Parathyroid adenoma (tissue), 2 donors: ENCODE measurements at regions not wholly inside any gene's neighbourhood (a gene's known extent, or its start where the extent isn't known, plus 50 kb on each side); places are given as distances from the start of the nearest gene placed in this dataset.
A peak's percentile ranks its signal among the peaks of the same experiment; 100 is the strongest.

ENCODE experiments used
- H2AFZ ChIP-seq: fragments of 300-600 bp; sonication (generic); one replicate; pipeline ENCODE4 v1.7.0; 2017; ENCODE audit warnings: antibody characterized with exemption, mild to moderate bottlenecking
- H3K27ac ChIP-seq: fragments of 300-600 bp; sonication (generic); one replicate; pipeline ENCODE4 v1.7.0; 2017
- H3K27me3 ChIP-seq: fragments of 300-600 bp; sonication (generic); one replicate; pipeline ENCODE4 v1.7.0; 2017; ENCODE audit warnings: low read length; ENCODE audit not compliant: control insufficient read depth, insufficient read depth
- H3K36me3 ChIP-seq: fragments of 300-600 bp; sonication (generic); one replicate; pipeline ENCODE4 v1.7.0; 2017; ENCODE audit warnings: low read length; ENCODE audit not compliant: control insufficient read depth, insufficient read depth
- H3K4me1 ChIP-seq: fragments of 300-600 bp; sonication (generic); one replicate; pipeline ENCODE4 v1.7.0; 2017; ENCODE audit warnings: control low read depth
- H3K4me2 ChIP-seq: fragments of 300-600 bp; sonication (generic); one replicate; pipeline ENCODE4 v1.7.0; 2017; ENCODE audit warnings: low read length
- H3K4me3 ChIP-seq: fragments of 300-600 bp; sonication (generic); one replicate; pipeline ENCODE4 v1.7.0; 2017; ENCODE audit warnings: low read depth, low read length
- H3K79me2 ChIP-seq: fragments of 300-600 bp; sonication (generic); one replicate; pipeline ENCODE4 v1.7.0; 2017; ENCODE audit warnings: control low read depth
- H3K9ac ChIP-seq: fragments of 300-600 bp; sonication (generic); one replicate; pipeline ENCODE4 v1.7.0; 2017; ENCODE audit warnings: mild to moderate bottlenecking
- H3K9me3 ChIP-seq: fragments of 300-600 bp; sonication (generic); one replicate; pipeline ENCODE4 v1.7.0; 2017; ENCODE audit warnings: low read length; ENCODE audit not compliant: control insufficient read depth
- CTCF ChIP-seq: fragments of 300-600 bp; sonication (generic); IDR thresholded peaks from one replicate; pipeline ENCODE4 v1.7.0; 2017; ENCODE audit warnings: antibody characterized with exemption, mild to moderate bottlenecking
- donor health status: primary hyperparathyroidism.

GRCh38 chr2:160566717-160567116 lies 73.1 kb upstream of the RBMS1 start:
- Histone ChIP-seq H3K27ac (no peak overlapping the region), H3K4me2 (no peak overlapping the region)

DNA sequence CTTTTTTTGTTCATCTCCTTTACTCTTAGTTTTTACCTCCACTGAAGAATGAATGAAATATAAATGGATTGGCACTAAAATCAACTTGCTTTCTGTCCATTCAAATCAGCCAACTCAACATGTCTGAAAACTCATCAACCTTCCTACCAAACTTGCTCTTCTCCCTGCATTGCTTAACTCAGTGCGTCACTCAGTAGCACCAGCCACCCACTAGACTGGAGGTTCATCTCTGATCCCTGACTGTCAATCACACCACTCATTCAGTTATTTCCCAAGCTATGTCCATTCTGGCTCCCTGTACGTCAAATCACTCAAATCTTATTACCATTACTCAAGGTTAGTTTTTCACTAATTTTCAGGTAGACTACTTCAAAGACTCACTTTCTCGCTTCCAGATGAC lies 75.2 kb upstream of the RBMS1 start:
- Histone ChIP-seq H2AFZ (no peak overlapping the region), H3K36me3 (no peaks in the 10 kb centered on the region), H3K9ac (no peak overlapping the region), H3K4me3 (no peak overlapping the region), H3K4me2 (no peak overlapping the region), H3K27ac (no peak overlapping the region), H3K27me3 (no peaks in the 10 kb centered on the region), H3K4me1 (peaks cover 14% of the 10 kb centered on the region), H3K9me3 (no peaks in the 10 kb centered on the region), H3K79me2 (no peaks in the 10 kb centered on the region)
- TF ChIP-seq CTCF = no peak

More at GRCh38 chr2:160566717-160567116, 73.1 kb upstream of the RBMS1 start:
- H2AFZ ChIP-seq = peak overlapping the region; percentile 34
- H3K9ac ChIP-seq = no peak overlapping the region
- no peak overlapping the region for H3K4me3 ChIP-seq
- no peak for TF ChIP-seq CTCF
- H3K9me3 ChIP-seq = no peaks in the 10 kb centered on the region
- H3K36me3 ChIP-seq = no peaks in the 10 kb centered on the region
- peaks cover 20% of the 10 kb centered on the region for H3K4me1 ChIP-seq
- no peaks in the 10 kb centered on the region for H3K79me2 ChIP-seq
- H3K27me3 ChIP-seq = no peaks in the 10 kb centered on the region

- Histone ChIP-seq H3K9me3 (no peaks in the 10 kb centered on the region), H3K79me2 (no peaks in the 10 kb centered on the region), H3K36me3 (no peaks in the 10 kb centered on the region), H3K9ac (no peak overlapping the region), H2AFZ (no peak overlapping the region), H3K27ac (no peak overlapping the region), H3K4me3 (no peak overlapping the region), H3K27me3 (no peaks in the 10 kb centered on the region), H3K4me2 (no peak overlapping the region), H3K4me1 (peaks cover 10% of the 10 kb centered on the region)
- no peak for TF ChIP-seq CTCF
Observed at GRCh38 chr2:160570376-160570775, 76.8 kb upstream of the RBMS1 start.

DNA sequence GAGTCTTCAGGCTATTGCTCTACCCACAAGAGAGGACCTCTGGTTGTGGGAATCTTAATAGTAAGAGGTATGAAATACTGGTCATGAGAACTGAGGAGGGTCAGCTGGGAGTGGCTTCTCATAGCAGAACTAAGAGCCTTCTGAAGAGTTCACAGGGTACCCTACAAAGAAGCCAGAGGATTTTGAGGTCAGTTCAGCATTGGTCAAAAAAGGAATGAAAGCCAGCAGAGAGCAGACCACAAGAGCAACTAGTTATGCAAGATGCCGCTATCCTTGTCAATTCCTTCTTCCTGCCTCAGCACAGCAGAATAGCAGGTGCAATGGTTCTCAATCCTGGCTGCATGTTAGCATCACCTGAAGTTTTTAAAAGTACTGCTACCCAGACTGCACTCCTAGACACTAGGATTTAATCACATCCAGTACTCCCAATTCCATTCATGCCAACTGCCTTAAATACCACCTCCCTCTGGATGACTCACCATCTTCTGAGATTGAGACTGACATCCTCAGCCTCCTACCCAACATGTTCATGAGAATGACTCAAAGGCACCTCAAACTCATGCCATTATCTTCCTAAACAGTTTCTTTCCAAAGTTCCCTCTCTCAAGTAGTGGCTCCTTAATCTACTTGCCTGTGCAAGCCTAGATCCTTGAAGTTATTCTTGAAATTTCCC lies 81.0 kb upstream of the RBMS1 start:
- no peak overlapping the region for H3K27ac ChIP-seq
- no peak for TF ChIP-seq CTCF
- no peaks in the 10 kb centered on the region for H3K27me3 ChIP-seq
- H3K4me3 ChIP-seq = no peak overlapping the region
- no peaks in the 10 kb centered on the region for H3K9me3 ChIP-seq
- no peak overlapping the region for H3K9ac ChIP-seq
- no peaks in the 10 kb centered on the region for H3K36me3 ChIP-seq
- peaks cover 6% of the 10 kb centered on the region for H3K4me1 ChIP-seq
- H2AFZ ChIP-seq = peak overlapping the region; percentile 2
- H3K4me2 ChIP-seq = no peak overlapping the region
- H3K79me2 ChIP-seq = no peaks in the 10 kb centered on the region

- Histone ChIP-seq H3K9ac (no peak overlapping the region), H3K36me3 (no peaks in the 10 kb centered on the region), H2AFZ (no peak overlapping the region), H3K79me2 (no peaks in the 10 kb centered on the region), H3K4me3 (no peak overlapping the region), H3K4me1 (peaks cover 13% of the 10 kb centered on the region), H3K9me3 (no peaks in the 10 kb centered on the region), H3K4me2 (no peak overlapping the region), H3K27me3 (no peaks in the 10 kb centered on the region), H3K27ac (no peak overlapping the region)
- TF ChIP-seq CTCF = no peak
Observed at GRCh38 chr2:160575368-160575767, 81.8 kb upstream of the RBMS1 start.
